HUDEP-2 (cell line): ENCODE measurements at regions not wholly inside any gene's neighbourhood (a gene's known extent, or its start where the extent isn't known, plus 50 kb on each side); places are given as distances from the start of the nearest gene placed in this dataset.
"Not testable (repeated sequence)": the region's sequence is repeated elsewhere in the genome, so short reads cannot be mapped to it uniquely, and the experiment has no call there.

Experiments
- DNase-seq, 76 experiments: peaks; one replicate each; lab custom pipeline; 2025; ENCODE audit not compliant: unreplicated experiment in 76 of 76; lab: John Stamatoyannopoulos, UW

DNA sequence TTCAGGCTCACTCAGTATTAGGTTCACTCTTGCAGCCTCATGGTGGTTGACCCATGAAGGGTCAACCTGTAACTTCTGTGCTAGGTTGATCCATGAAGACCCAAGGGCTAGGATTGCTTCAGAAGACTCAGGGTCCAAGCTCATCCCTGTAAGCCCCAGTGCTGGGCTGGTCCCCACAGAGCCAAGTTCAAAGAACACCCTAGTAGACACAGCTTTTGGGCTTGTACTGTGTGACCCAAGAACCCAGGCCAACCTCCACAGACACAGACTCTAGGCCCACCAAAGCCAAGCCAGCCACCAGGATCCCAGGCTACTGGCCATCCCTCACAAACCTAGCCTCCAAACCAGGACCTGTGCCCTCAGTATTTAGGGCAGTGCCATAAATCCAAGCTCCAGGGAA lies 1020.6 kb downstream of the SLC16A7 start:
- DNase-seq: no peak

GRCh38 chr12:60630796-60631195 lies 1035.0 kb downstream of the SLC16A7 start:
- DNase-seq: no peak

- peak in 1 of 76 experiments; percentile 1 for DNase-seq
Observed at GRCh38 chr12:60644076-60644475, 1048.2 kb downstream of the SLC16A7 start.

DNA sequence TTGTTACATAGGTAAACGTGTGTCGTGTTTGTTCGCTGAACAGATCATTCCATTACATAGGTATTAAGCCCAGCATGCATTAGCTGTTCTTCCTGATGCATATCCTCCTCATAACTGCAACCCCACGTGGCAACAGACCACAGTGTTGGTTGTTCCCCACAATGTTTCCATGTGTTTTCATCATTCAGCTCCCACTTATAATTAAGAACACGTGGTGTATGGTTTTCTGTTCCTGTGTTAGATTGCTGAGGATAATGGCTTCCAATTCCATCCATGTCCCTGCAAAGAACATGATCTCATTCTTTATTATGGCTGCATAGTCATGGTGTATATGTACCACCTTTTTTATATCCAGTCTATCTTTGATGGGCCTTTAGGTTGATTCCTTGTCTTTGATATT lies 1071.1 kb downstream of the SLC16A7 start:
- DNase-seq: no peak

GRCh38 chr12:60672949-60673348 lies 1077.1 kb downstream of the SLC16A7 start:
- no peak for DNase-seq

- peak in 10 of 76 experiments; percentile 2 to 55 (median 35) for DNase-seq
Observed at GRCh38 chr12:60684988-60685655, 1089.3 kb downstream of the SLC16A7 start.

GRCh38 chr12:60689137-60689536 lies 1093.3 kb downstream of the SLC16A7 start:
- DNase-seq: peak in 5 of 76 experiments; percentile 0 to 11 (median 1)

DNA sequence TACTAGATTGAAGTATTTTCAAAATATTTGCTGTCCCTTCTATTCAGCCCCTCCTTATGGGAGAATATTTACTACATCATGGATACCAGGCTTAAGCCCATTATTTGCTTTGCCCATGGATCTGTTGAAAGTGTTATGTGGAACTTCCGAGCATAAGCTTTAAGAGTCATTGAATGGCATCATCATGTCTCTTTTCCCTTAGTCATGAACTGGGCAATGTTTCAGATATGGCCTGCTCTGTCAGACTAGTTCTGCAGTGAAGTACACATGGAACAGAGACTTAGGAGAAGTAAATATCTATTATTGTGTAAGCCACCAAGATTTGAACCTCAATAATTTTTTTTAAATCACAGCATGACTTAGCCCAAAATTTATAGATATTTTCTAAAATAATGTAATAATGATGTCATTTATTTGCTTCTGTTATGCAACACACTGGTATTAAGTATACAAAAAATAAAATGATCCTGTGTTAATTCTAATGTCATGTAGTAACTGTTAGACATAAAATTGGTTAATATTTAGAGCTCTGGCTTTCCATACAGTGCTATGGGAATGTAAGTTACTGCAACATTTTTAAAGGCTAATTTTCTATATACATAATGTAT lies 1097.3 kb downstream of the SLC16A7 start:
- DNase-seq: peak in 1 of 76 experiments; percentile 5

DNA sequence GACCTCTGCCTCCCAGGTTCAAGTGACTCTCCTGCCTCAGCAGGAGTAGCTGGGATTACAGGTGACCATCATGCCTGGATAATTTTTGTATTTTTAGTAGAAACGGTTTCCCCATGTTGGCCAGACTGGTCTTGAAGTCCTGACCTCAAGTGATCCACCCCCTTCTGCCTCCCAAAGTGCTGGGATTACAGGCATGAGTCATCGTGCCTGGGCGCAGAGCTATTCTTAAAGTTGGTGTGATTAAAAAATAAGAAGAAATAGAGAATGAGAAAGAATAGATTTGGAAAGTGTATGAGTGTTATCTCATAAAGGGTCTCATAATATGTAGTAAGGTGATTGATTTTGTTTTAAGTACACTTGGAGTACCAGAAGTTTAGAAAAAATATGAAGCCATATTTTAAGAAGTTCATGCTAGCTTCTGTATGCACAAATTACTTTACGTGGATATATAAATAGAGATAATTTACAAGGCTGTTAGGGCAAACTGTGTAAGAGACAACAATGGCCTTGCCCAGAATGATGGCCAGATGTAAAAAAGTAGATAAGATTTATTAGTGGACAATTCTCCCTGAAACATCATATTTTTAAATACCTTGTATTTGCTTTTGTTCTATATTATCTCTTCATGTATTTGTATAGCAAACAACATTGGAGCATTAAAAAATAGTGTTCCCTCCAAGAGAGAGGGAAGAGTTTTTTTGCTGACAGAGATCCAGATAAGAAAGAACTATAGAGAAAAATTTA lies 1108.5 kb downstream of the SLC16A7 start:
- no peak for DNase-seq

GRCh38 chr12:60710246-60710645 lies 1114.4 kb downstream of the SLC16A7 start:
- DNase-seq: no peak

GRCh38 chr12:60714141-60714900 lies 1118.5 kb downstream of the SLC16A7 start:
- no peak for DNase-seq

DNA sequence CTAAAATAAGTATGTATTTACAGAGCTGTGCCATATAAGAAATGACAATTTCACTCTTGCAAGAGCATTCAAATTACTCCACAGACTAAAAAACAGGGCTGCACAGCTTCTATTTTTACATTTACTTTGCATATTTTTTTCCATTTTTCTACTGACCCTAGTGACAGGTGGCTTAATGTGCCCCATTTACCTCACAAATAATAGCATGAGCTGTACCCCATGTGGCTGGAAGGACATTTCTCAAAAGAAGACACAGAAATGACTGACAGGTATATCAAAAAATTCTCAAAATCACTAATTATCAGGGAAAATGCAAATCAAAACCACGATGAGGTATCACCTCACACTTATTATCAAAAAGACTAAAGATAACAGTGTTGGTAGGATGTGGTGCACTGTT lies 1128.6 kb downstream of the SLC16A7 start:
- DNase-seq: no peak

GRCh38 chr12:60724984-60725383 lies 1129.2 kb downstream of the SLC16A7 start:
- no peak for DNase-seq

DNA sequence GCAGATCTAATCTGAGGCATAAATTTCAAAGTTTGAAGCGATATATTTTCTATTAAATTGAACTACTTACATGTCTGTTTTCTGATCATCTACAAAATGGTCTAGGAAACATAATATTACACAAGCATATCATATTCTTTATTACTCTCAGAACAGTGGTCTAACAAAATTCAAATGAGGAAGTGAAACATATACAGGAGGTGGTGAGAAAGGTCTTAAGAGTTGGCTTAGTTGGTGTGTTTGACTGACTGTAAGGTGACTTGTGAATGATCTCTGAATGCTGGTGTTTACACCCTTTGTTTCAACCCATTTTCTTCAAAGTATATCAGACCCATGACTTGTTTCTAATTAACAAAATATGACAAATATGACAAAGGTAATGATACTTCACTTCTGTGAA lies 1156.8 kb downstream of the SLC16A7 start:
- DNase-seq: no peak

GRCh38 chr12:60758224-60758623 lies 1162.4 kb downstream of the SLC16A7 start:
- no peak for DNase-seq

GRCh38 chr12:60760965-60761364 lies 1165.1 kb downstream of the SLC16A7 start:
- DNase-seq: no peak

GRCh38 chr12:60801166-60801565 lies 1205.3 kb downstream of the SLC16A7 start:
- not testable (repeated sequence) for DNase-seq

- DNase-seq: no peak
Observed at GRCh38 chr12:60803147-60803546, 1207.3 kb downstream of the SLC16A7 start.

DNA sequence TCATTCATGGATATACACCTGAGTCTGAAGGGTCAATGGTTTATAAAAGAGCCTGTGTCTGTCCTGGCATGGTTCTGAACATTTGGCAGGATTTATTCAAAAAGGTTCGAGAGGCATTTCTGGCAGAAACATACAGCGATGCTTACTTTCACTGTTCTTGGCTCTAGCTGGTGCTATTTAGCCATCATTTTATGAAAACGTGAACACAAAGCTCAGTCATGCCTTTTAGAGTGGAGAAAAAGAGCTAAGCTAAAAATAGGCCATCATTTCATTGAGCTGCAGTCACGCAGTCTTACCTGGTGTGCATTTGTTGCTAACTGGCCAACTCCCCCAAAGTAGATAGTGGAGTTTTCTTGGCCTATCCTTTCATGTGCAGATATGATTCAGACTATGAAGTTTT lies 1209.5 kb downstream of the SLC16A7 start:
- no peak for DNase-seq

DNA sequence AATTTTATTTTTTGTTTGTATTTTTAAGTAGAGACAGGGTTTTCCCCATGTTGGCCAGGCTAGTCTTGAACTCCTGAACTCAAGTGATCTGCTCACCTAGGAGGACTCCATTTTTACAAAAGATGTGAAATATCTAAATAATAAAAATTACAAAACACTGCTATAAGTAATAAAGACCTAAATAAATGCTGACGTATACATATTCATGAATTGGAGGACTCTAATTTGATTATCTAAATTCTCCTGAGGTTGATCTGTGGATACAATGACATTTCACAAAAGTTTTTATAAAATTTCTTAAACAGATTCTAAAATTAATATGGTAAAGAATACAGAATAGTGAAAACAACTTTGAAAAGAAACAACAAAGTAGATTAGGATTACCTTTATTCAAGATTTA lies 1224.0 kb downstream of the SLC16A7 start:
- DNase-seq: no peak

DNA sequence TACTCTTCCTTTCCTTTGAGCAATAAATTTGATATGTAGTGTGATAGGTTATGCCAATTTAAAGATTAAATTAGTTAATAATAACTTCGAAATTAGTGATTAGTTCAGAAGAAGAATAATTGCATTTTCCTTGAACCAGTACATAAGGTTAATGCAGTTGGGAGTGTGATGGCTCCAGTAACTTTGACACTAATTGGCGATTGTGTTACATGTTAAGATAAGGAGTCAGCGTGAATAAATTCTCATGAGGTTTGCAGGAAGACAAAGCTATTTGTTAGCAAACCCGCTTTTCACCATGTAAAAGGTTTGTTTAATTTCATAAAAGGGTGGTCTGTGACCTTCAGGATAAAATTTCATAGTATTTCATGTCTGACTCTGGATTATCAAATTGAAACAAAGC lies 1226.8 kb downstream of the SLC16A7 start:
- no peak for DNase-seq
